GM11168 (cell line): ENCODE measurements at regions not wholly inside any gene's neighbourhood (a gene's known extent, or its start where the extent isn't known, plus 50 kb on each side); places are given as distances from the start of the nearest gene placed in this dataset.

Experiments
- in situ Hi-C: fragments of 300-500 bp; cut with MboI; formaldehyde crosslinking; loops from one replicate; pipeline ENCODE4 v1.12.0; 2022; ENCODE audit warnings: low sequenced_read_pairs; ENCODE audit not compliant: unreplicated experiment

DNA sequence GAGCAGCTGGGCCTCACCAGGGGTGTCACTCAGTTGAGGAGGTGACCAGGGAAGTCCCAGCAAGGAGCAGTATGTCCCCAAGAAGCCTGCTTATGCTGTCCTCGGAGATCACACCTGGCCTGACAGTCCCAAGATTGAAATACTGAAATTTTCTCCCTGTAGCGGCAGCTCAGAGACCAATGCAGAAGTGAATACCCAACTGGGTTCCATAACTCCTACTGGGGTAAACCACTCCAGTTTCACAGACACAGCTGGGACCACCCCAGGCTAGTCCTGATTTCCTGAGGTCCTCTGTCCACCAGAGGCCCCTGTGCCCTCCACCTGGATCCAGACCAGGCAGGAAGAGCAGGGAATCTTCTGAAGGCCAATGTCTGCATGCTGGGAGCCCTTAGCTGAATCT is 298.1 kb downstream of the ZEB1 start:
- in situ Hi-C loops = no loop called here

- in situ Hi-C loops = no loop called here
Measured at GRCh38 chr10:31615129-31615528, 296.1 kb downstream of the ZEB1 start.

DNA sequence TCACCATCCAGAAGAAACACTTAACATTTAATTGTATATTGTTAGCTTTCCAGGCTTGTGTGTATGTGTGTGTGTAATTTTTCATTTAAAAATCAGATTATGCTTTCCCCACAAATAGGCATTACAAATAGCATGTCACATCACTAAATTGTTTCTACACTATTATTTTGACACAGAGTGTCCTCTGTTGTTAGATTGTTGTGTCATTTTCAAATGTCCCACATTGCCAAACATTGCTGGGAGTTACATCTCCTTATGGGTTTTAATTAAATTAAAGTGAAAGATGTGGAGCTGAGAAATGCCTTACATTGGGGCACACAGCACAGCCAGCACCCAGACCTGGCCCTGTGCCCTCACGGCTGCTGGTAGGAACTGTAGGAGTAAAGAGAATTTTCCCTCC is 295.6 kb downstream of the ZEB1 start:
- in situ Hi-C loops = no loop called here

DNA sequence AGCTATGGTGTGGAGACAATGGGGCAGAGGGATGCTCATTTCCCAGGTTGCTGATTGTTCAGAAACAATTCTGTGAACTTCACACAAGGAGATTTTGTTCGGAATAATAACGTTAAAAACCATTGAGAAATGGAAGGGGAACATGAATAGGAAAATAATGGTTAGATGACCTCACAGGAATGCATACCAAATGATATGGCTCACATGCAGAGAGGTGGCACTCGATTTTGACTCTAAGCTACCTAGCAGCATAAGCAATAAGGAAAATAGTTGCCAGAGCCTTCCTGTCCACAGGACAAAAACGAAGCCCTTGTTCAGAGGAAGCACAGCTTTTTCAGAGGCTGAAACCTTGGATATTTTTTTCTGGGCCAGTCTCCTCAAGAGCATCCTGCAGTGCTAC is 293.1 kb downstream of the ZEB1 start:
- in situ Hi-C loops = no loop called here

DNA sequence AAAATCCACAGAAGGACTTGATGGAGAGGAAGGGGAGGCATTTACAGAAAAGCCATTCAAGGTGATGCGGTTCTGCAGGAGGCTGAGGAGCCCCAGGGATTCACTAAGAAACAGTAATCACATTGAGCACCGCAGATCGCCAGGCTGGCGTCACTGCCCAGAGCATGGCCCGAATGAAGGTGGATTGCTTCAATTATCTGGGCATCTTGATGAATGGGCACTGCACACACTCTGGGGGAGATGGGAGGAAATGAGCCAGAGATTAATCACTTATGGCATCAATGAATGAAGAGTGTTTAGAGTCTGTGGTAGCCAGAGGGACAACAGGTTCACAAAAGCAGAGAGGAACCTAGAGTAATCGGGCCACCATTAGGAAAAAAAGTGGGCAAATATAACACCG is 292.1 kb downstream of the ZEB1 start:
- in situ Hi-C loops = no loop called here

- in situ Hi-C loops = no loop called here
Measured at GRCh38 chr10:31607481-31607880, 288.5 kb downstream of the ZEB1 start.

DNA sequence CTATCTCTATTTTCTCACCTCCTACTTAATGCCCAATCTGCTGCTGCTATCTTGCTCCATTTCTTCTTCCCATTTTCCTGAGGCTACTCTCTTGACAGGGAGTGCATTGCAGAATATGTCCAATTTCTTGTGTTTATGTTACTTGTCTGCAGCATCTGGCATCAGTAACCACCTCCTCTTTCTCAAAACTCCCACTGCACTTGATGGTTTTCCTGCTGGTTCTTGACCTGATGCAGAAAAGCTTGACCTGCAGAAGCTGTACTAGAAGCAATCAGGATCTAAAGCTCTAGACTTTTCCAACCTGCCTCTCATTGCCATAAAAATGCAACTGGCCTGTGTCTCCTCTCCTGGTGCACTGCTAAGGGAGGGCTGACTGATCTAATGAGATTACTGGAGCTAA is 287.8 kb downstream of the ZEB1 start:
- in situ Hi-C loops = no loop called here

DNA sequence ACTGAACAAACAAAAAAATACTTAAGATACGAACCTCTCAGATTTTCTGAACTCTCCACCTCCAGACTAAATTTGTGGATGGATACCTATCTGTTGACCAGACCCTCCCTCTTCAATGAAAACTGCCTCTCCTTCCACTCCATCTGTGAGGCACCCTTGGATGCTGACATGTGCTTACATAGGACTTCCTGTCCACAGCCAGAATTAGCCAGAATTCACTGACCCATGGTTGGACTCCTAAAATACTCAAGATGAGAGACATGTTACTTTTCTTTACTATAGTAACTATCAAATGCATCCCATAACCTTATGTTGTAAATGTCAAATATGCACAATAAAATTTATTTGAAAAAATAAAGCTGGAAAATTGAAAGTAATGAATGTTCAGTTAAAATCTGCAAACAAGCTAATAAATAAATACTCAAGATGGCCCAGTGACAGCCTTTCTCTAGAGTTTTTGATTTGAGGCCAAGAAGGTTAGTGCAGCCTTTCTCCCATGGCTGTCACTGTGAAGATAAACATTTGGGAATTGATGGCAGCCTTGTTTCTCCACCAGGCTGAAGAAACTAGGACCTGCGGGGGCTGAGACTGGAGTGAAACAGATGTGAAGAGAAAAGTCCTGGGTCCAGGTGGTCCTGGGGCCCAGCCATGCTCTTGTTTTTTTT is 287.0 kb downstream of the ZEB1 start:
- in situ Hi-C loops = no loop called here

DNA sequence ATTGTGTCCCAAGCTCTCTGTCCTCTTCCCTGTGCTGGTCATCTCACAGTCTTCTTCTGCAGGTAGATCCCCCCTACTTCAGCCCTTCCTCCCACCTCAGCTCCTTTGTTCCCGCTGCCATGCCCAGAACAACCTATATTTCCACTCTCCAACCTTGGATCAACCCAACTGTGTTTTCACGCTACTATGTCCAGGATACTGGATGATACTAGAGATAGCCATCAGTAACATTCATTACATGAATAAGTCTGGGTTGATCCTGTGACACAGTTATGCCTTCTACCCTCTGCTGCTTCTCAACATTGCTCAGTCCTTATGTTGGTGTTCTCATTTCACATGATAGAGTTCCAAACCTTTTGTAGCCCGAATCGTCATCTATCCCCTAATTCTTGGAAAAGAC is 286.4 kb downstream of the ZEB1 start:
- in situ Hi-C loops = no loop called here

- in situ Hi-C loops = no loop called here
Measured at GRCh38 chr10:31604646-31605170, 285.7 kb downstream of the ZEB1 start.

DNA sequence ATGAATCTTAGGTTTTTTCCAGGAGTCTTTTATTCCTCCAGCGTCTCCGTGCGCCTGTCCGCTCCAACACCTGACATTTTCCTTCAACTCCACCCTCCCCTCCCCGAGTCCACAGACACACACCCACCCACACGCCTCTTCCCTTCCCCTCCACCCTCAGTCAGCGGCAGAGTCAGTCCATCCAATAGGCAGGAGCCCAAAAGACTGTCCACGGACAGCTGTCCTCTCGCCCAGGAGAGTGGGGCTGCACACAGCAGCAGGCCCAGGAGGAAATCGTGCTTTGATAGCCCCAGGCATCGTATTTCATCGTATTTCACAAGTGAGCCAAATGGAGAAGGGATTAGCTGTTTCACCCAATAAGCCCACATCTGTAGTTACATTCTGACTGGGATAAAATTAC is 285.1 kb downstream of the ZEB1 start:
- in situ Hi-C loops = no loop called here

- in situ Hi-C loops = no loop called here
Measured at GRCh38 chr10:31603235-31604087, 284.4 kb downstream of the ZEB1 start.

GRCh38 chr10:31602541-31603234 is 283.7 kb downstream of the ZEB1 start:
- in situ Hi-C loops = no loop called here

DNA sequence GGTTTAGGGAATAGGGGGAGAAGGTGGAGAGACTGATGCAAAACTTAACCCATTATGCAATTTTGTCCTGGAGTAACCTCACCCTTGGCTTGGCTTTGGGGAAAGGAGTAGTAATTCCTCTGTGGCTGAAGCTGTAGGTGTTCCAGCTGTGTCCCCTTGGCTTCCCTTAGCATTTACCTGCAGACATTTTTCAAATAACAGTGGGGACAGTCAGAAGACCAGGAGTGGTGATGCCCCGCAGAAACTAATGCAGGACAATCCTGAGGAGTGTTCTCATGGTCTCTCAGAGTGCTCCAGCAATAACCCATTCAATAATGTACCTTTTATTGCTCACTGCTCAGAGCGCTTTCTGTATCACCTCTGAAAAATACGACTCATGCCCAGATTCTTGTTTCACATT is 282.1 kb downstream of the ZEB1 start:
- in situ Hi-C loops = no loop called here

- in situ Hi-C loops = no loop called here
Measured at GRCh38 chr10:31599626-31600504, 280.8 kb downstream of the ZEB1 start.

GRCh38 chr10:31596765-31597164 is 277.7 kb downstream of the ZEB1 start:
- in situ Hi-C loops = no loop called here

DNA sequence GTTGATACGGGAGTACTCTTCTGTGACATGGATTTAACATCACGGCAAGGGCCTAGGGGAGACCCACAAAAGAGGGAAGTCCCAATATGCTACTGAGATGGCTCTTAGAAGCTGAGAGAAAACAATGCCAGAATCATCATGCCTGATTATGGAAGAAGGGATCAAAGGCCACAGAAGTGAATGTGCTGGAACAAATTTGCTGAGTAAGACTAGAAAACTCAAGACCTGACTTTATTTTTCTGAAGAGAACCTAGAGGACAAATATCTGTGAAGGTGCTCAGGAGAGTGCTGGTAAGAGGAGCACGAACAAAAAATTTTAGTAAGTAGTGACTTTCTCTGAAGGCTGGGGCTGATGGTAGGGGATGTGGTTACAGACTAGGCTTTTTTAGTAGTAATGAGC is 277.0 kb downstream of the ZEB1 start:
- in situ Hi-C loops = no loop called here

- in situ Hi-C loops = no loop called here
Measured at GRCh38 chr10:31594347-31594873, 275.4 kb downstream of the ZEB1 start.

DNA sequence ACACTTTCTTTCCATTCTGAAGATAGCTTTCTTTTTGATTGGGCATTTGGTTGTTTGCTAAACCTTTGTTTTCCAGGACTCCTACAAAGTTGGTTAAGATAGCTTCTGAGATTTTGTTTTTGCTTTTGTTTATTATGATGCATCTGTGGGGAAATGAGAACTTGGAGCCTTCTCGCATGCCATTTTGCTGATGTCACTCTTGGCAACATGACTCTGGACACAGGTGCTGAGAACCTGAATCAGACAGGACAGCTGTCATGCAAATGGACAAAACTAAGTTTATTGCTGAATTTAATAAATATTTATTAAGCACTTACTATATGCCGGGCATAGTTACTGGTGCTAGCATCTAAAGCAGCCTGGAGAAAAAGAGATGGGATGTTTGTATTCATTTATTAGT is 274.1 kb downstream of the ZEB1 start:
- in situ Hi-C loops = no loop called here

- in situ Hi-C loops = no loop called here
Measured at GRCh38 chr10:31591569-31591968, 272.6 kb downstream of the ZEB1 start.
